ENCODE measurements at regions not wholly inside any gene's neighbourhood (a gene's known extent, or its start where the extent isn't known, plus 50 kb on each side); places are given as distances from the start of the nearest gene placed in this dataset.

- H4K20me1 ChIP-seq (ENCODE audit: insufficient read depth): no peaks in the 10 kb centered on the region
- no peak overlapping the region for H3K4me2 ChIP-seq (ENCODE audit: low read length)
- H3K36me3 ChIP-seq (ENCODE audit: insufficient read depth, low read length): no peaks in the 10 kb centered on the region
Measured at GRCh38 chr12:89906824-89907223, 198.2 kb upstream of the ATP2B1 start.

DNA sequence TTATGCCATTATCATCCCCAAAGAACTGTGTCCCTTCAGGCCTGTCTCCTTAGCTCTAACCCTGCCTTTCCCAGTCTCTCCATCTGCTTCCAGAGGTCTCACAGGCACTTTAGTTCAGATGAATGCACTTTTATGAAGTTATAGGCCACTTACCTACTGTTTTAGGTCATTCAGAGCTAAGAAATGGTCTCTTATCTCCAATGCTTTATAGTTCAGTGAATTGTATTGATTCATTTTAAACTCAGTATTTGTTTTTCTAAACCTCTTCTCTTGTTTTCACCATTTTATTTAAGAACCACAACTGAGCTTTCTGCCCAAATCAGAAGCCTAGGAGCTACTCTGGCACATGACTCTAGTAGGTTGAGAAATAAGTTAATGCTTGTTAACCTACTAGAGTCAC is 197.5 kb upstream of the ATP2B1 start:
- no peak for TF ChIP-seq POLR2AphosphoS5 (IDR thresholded peaks at IDR 0.05)
- no peak for TF ChIP-seq EZH2 (IDR thresholded peaks at IDR 0.05; ENCODE audit: borderline replicate concordance, insufficient read depth, low read length, poor library complexity, severe bottlenecking)
- no peak for TF ChIP-seq EP300 (conservative IDR thresholded peaks at IDR 0.05; ENCODE audit: poor library complexity, severe bottlenecking)
- TF ChIP-seq MXI1 (conservative IDR thresholded peaks at IDR 0.05; ENCODE audit: poor library complexity, severe bottlenecking): no peak
- TF ChIP-seq CTCF (IDR thresholded peaks at IDR 0.05; ENCODE audit: poor library complexity, severe bottlenecking): no peak
- no peak for TF ChIP-seq SMC3 (conservative IDR thresholded peaks at IDR 0.05; ENCODE audit: poor library complexity)
- TF ChIP-seq, protein P1, sequence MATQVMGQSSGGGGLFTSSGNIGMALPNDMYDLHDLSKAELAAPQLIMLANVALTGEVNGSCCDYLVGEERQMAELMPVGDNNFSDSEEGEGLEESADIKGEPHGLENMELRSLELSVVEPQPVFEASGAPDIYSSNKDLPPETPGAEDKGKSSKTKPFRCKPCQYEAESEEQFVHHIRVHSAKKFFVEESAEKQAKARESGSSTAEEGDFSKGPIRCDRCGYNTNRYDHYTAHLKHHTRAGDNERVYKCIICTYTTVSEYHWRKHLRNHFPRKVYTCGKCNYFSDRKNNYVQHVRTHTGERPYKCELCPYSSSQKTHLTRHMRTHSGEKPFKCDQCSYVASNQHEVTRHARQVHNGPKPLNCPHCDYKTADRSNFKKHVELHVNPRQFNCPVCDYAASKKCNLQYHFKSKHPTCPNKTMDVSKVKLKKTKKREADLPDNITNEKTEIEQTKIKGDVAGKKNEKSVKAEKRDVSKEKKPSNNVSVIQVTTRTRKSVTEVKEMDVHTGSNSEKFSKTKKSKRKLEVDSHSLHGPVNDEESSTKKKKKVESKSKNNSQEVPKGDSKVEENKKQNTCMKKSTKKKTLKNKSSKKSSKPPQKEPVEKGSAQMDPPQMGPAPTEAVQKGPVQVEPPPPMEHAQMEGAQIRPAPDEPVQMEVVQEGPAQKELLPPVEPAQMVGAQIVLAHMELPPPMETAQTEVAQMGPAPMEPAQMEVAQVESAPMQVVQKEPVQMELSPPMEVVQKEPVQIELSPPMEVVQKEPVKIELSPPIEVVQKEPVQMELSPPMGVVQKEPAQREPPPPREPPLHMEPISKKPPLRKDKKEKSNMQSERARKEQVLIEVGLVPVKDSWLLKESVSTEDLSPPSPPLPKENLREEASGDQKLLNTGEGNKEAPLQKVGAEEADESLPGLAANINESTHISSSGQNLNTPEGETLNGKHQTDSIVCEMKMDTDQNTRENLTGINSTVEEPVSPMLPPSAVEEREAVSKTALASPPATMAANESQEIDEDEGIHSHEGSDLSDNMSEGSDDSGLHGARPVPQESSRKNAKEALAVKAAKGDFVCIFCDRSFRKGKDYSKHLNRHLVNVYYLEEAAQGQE (IDR thresholded peaks at IDR 0.05; ENCODE audit: borderline replicate concordance): no peak
- no peak for TF ChIP-seq TAF1 (IDR thresholded peaks at IDR 0.05; ENCODE audit: low read depth)
- no peak for TF ChIP-seq RAD21 (conservative IDR thresholded peaks at IDR 0.05)
- H3F3A ChIP-seq (ENCODE audit: insufficient read depth, low read length, poor library complexity, severe bottlenecking): no peaks in the 10 kb centered on the region
- H3K9ac ChIP-seq (ENCODE audit: low read length): no peak overlapping the region

More at GRCh38 chr12:89906824-89907223, 198.2 kb upstream of the ATP2B1 start:
- no peak overlapping the region for H2AFZ ChIP-seq (ENCODE audit: low read depth, low read length)
- TF ChIP-seq EZH2 (IDR thresholded peaks at IDR 0.05; ENCODE audit: borderline replicate concordance, insufficient read depth, low read length, poor library complexity, severe bottlenecking): no peak
- TF ChIP-seq CTCF (IDR thresholded peaks at IDR 0.05; ENCODE audit: poor library complexity, severe bottlenecking): no peak
- no peak for TF ChIP-seq SMC3 (conservative IDR thresholded peaks at IDR 0.05; ENCODE audit: poor library complexity)
- TF ChIP-seq, protein P1 (IDR thresholded peaks at IDR 0.05; ENCODE audit: borderline replicate concordance): no peak
- no peak for TF ChIP-seq RAD21 (conservative IDR thresholded peaks at IDR 0.05)
- no peak for TF ChIP-seq POLR2AphosphoS5 (IDR thresholded peaks at IDR 0.05)
- TF ChIP-seq TAF1 (IDR thresholded peaks at IDR 0.05; ENCODE audit: low read depth): no peak
- no peak for TF ChIP-seq EP300 (conservative IDR thresholded peaks at IDR 0.05; ENCODE audit: poor library complexity, severe bottlenecking)
- no peak for TF ChIP-seq MXI1 (conservative IDR thresholded peaks at IDR 0.05; ENCODE audit: poor library complexity, severe bottlenecking)
- H3K27me3 ChIP-seq (ENCODE audit: insufficient read depth, low read depth, low read length): no peaks in the 10 kb centered on the region
- H3F3A ChIP-seq (ENCODE audit: insufficient read depth, low read length, poor library complexity, severe bottlenecking): no peaks in the 10 kb centered on the region
- no peak overlapping the region for H3K4me3 ChIP-seq (ENCODE audit: low read length)
- no peak overlapping the region for H3K27ac ChIP-seq (ENCODE audit: low read length)
- no peaks in the 10 kb centered on the region for H3K9me3 ChIP-seq (ENCODE audit: low read length)
- H3K79me2 ChIP-seq (replicated peaks; ENCODE audit: insufficient read depth, low read length): no peaks in the 10 kb centered on the region
- no peak overlapping the region for H3K9ac ChIP-seq (ENCODE audit: low read length)
- no peaks in the 10 kb centered on the region for H3K9me2 ChIP-seq (ENCODE audit: insufficient read depth, low read length)

More for the DNA sequence above, 197.5 kb upstream of the ATP2B1 start:
- Histone ChIP-seq H3K4me3 (ENCODE audit: low read length) (no peak overlapping the region), H2AFZ (ENCODE audit: low read depth, low read length) (no peak overlapping the region), H3K9me3 (ENCODE audit: low read length) (no peaks in the 10 kb centered on the region), H3K79me2 (replicated peaks; ENCODE audit: insufficient read depth, low read length) (no peaks in the 10 kb centered on the region), H3K27me3 (ENCODE audit: insufficient read depth, low read depth, low read length) (no peaks in the 10 kb centered on the region), H3K36me3 (ENCODE audit: insufficient read depth, low read length) (no peaks in the 10 kb centered on the region), H3K4me2 (ENCODE audit: low read length) (no peak overlapping the region), H3K9me2 (ENCODE audit: insufficient read depth, low read length) (no peaks in the 10 kb centered on the region), H4K20me1 (ENCODE audit: insufficient read depth) (no peaks in the 10 kb centered on the region), H3K27ac (ENCODE audit: low read length) (no peak overlapping the region)

Data from neural cell (in vitro differentiated cells).